Fibroblast of pulmonary artery (primary cell): ENCODE measurements at regions not wholly inside any gene's neighbourhood (a gene's known extent, or its start where the extent isn't known, plus 50 kb on each side); places are given as distances from the start of the nearest gene placed in this dataset.
A peak's percentile ranks its signal among the peaks of the same experiment; 100 is the strongest.

Experiments
- DNase-seq: peaks from one replicate; pipeline ENCODE4 v3.0.0-alpha.2; 2010; ENCODE audit warnings: low read depth
- H3K4me3 ChIP-seq: replicated peaks from 2 replicates; pipeline ENCODE4 v1.5.1; 2011; ENCODE audit warnings: low read depth, mild to moderate bottlenecking, control low read depth, low read length, moderate library complexity
- TF ChIP-seq, protein P1 (sequence below): IDR thresholded peaks from 2 replicates; pipeline ENCODE4 v1.5.1; 2011; ENCODE audit warnings: mild to moderate bottlenecking, control low read depth, low read length, inconsistent platforms; ENCODE audit errors: missing control alignments

DNA sequence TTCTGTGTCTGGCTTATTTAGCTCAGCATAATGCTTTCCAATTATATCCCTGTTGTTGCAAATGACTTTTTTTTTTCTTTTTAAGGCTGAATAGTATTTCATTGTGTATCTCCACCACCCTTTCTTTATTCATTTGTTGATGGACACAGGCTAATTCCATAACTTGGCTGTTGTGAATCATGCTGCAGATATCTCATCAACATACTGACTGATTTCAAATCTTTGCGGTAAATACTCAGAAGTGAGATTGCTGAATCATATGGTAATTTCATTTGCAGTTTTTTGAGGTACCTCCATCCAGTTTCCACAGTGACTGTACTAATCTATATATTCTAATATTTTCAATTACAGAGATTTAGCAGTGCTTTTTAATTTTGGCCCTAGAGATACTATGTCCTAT, 266.2 kb downstream of the TMX3 start:
- TF ChIP-seq, protein P1, sequence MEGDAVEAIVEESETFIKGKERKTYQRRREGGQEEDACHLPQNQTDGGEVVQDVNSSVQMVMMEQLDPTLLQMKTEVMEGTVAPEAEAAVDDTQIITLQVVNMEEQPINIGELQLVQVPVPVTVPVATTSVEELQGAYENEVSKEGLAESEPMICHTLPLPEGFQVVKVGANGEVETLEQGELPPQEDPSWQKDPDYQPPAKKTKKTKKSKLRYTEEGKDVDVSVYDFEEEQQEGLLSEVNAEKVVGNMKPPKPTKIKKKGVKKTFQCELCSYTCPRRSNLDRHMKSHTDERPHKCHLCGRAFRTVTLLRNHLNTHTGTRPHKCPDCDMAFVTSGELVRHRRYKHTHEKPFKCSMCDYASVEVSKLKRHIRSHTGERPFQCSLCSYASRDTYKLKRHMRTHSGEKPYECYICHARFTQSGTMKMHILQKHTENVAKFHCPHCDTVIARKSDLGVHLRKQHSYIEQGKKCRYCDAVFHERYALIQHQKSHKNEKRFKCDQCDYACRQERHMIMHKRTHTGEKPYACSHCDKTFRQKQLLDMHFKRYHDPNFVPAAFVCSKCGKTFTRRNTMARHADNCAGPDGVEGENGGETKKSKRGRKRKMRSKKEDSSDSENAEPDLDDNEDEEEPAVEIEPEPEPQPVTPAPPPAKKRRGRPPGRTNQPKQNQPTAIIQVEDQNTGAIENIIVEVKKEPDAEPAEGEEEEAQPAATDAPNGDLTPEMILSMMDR, result no peak
- H3K4me3 ChIP-seq, result no peak overlapping the region
- DNase-seq, result peak; percentile 58

DNA sequence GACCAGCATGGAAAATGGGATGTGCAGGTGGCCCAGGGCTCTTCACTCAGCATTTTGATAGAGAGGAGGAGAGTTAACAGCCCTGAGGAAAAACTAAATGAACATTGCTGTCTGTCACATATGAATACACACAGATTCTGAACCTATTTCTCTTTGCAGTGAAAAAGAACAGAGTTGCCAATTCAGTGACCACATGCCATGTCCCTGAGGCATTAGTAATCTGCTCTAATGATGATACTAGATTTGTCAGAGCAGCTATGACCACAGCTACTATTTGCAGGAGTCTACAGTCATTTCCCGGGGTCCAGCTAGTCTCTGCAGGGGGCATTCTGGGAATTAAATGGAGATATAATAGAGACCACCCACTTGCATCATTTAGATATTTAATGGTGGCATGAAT, 267.6 kb downstream of the TMX3 start:
- no peak for DNase-seq
- TF ChIP-seq, protein P1, result no peak
- no peak overlapping the region for H3K4me3 ChIP-seq

DNA sequence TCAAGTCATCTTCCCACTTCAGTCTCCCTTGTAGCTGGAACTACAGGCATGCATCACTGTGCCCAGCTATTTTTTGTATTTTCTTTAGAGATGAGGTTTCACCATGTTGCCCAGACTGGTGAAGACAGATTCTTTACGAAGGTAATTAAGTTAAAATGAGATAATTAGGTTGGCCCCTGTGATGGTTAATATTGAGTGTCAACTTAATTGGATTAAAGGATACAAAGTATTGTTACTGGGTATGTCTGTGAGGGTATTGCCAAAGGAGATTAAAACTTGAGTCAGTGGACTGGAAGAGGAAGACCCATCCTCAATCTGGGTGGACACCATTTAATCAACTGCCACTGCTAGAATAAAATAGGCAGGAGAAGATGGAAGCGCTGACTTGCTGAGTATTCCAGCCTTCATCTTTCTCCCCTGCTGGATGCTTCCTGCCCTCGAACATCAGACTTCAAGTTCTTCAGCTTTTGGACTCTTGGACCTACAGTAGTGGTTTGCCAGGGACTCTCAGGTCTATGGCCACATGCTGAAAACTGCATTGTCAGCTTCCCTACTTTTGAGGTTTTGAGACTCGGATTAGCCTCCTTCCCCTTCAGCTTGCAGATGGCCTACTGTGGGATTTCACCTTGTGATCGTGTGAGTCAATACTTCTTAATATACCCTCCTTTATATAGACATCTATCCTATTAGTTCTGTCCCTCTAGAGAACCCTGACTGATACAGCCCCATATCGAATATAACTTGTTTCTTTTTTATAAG, 269.1 kb downstream of the TMX3 start:
- no peak for DNase-seq
- TF ChIP-seq, protein P1, result no peak

DNA sequence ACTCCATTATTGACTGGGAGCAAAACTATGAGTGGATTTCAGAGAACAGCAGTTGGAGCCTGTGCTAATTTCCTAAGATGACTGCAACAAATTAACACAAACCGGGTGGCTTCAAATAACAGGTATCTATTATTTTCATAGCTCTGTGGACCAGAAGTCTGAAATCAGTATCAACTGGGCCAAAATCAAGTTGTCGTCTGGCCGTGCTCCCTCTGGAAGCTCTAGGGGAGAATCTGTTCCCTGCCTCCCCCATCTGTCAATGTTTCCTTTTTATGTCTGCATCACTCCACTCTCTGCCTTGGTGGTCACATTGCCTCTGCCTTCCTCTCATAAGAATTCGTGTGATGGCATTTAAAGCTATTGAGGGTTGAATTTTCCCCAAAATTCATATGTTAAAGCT, 269.8 kb downstream of the TMX3 start:
- no peak overlapping the region for H3K4me3 ChIP-seq
- TF ChIP-seq, protein P1, result no peak
- no peak for DNase-seq

More for the DNA sequence above, 269.1 kb downstream of the TMX3 start:
- no peak overlapping the region for H3K4me3 ChIP-seq

DNA sequence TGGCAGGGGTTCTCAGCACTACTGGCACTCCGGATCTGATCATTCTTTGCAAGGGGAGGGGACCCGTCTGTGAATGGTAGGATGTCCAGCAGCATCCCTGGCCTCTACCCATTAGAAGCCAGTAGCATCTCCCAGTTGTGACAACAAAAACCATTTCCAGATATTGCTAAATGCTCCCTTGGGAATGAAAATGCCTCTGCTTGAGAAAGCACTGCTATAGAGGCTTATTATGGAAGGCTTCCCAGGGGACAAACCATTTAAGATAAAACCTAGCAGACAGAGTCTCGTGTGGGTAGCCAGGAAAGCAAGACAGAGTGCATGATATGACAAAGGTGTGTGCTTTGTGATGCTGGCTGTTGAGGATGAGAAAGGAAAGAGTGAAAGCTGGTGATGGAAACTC, 273.7 kb downstream of the TMX3 start:
- H3K4me3 ChIP-seq, result no peak overlapping the region
- no peak for DNase-seq
- TF ChIP-seq, protein P1, result no peak

DNA sequence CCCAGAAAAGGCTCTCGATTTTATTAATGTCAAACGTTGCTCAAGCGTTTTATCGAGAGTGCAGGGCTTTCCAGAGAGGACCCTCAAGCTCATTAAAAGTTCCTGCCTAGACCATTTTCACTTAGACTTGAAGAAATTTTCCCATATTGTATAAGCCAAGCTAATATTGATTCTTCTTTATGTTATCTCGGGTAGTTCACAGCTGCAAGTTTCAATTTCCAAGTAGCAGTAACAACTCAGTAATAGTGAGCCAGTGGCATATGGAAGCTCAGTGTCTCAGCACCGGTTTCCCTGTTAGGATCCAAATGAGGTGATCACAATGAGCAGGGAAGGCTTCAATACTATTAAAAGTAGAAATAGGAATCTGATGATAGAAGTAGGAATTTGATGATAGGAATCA, 274.5 kb downstream of the TMX3 start:
- H3K4me3 ChIP-seq, result no peak overlapping the region
- TF ChIP-seq, protein P1, result no peak
- no peak for DNase-seq

DNA sequence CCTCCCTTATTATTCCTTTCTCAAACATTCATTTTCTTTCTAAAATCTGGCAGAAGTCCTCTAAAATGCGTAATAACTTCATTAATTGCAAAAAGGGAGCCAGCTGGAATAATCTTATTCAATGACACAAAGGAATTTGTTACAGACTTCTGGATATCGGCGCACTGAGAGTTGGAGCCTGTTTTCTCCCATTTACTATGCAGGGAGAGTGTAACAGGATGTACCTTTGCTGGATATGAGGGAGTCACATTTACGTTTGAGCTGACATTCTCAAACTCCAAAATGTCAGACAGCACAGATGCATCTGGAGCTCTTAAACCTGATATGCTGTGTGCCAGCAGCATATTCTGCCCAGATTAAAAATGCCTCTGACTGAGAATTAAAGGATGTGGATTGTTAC, 275.3 kb downstream of the TMX3 start:
- no peak overlapping the region for H3K4me3 ChIP-seq
- DNase-seq, result peak; percentile 42
- TF ChIP-seq, protein P1, result no peak
